H9 (cell line): ENCODE measurements at regions not wholly inside any gene's neighbourhood (a gene's known extent, or its start where the extent isn't known, plus 50 kb on each side); places are given as distances from the start of the nearest gene placed in this dataset.

Experiments used
- DNase-seq: peaks from one replicate; pipeline ENCODE4 v3.0.0-alpha.2; 2017
- H2AFZ ChIP-seq: one replicate; pipeline ENCODE4 v1.6.1; 2013; ENCODE audit warnings: mild to moderate bottlenecking, low read length, control low read depth, moderate library complexity
- H2AK5ac ChIP-seq: 2 replicates; pipeline ENCODE4 v1.6.1; 2013; ENCODE audit warnings: low read length, control low read depth, mixed read lengths; ENCODE audit not compliant: insufficient read length
- H2BK120ac ChIP-seq: one replicate; pipeline ENCODE4 v1.6.1; 2013; ENCODE audit warnings: low read depth, mild to moderate bottlenecking, low read length, control low read depth, inconsistent platforms; ENCODE audit not compliant: poor library complexity, severe bottlenecking
- H2BK12ac ChIP-seq: 2 replicates; pipeline ENCODE4 v1.6.1; 2013; ENCODE audit warnings: low read length, control low read depth, mixed read lengths, low read depth; ENCODE audit not compliant: insufficient read length
- H2BK15ac ChIP-seq: 2 replicates; pipeline ENCODE4 v1.6.1; 2013; ENCODE audit warnings: low read depth, low read length, control low read depth
- H2BK20ac ChIP-seq: one replicate; pipeline ENCODE4 v1.6.1; 2013; ENCODE audit warnings: low read depth, mild to moderate bottlenecking, low read length, control low read depth, inconsistent platforms; ENCODE audit not compliant: poor library complexity, severe bottlenecking
- H2BK5ac ChIP-seq: 2 replicates; pipeline ENCODE4 v1.6.1; 2013; ENCODE audit warnings: low read length, control low read depth, mixed read lengths; ENCODE audit not compliant: insufficient read length
- H3K14ac ChIP-seq: 2 replicates; pipeline ENCODE4 v1.6.1; 2013; ENCODE audit warnings: low read length, control low read depth; ENCODE audit not compliant: insufficient read depth
- H3K18ac ChIP-seq: 2 replicates; pipeline ENCODE4 v1.6.1; 2013; ENCODE audit warnings: low read depth, mild to moderate bottlenecking, mixed read lengths, low read length, control low read depth; ENCODE audit not compliant: insufficient read length
- H3K23ac ChIP-seq: 2 replicates; pipeline ENCODE4 v1.6.1; 2013; ENCODE audit warnings: low read length, control low read depth, mixed read lengths, low read depth; ENCODE audit not compliant: insufficient read length
- H3K23me2 ChIP-seq: 2 replicates; pipeline ENCODE4 v1.6.1; 2013; ENCODE audit warnings: low read depth, mild to moderate bottlenecking, mixed read lengths, low read length, control low read depth; ENCODE audit not compliant: insufficient read length, poor library complexity, severe bottlenecking
- H3K27ac ChIP-seq: 2 replicates; pipeline ENCODE4 v1.5.1; 2013; ENCODE audit warnings: low read length, control low read depth, mixed read lengths, low read depth; ENCODE audit not compliant: insufficient read length
- H3K27me3 ChIP-seq: 2 replicates; pipeline ENCODE4 v1.6.1; 2013; ENCODE audit warnings: low read length, control low read depth, inconsistent platforms; ENCODE audit not compliant: insufficient read depth
- H3K4ac ChIP-seq: 2 replicates; pipeline ENCODE4 v1.6.1; 2013; ENCODE audit warnings: low read depth, mild to moderate bottlenecking, control low read depth, inconsistent platforms, low read length, moderate library complexity
- H3K4me1 ChIP-seq: 2 replicates; pipeline ENCODE4 v1.6.1; 2013; ENCODE audit warnings: low read length, control low read depth, inconsistent platforms; ENCODE audit not compliant: insufficient read depth
- H3K4me2 ChIP-seq: 2 replicates; pipeline ENCODE4 v1.6.1; 2013; ENCODE audit warnings: low read length, control low read depth, mixed read lengths; ENCODE audit not compliant: insufficient read length, insufficient read depth
- H3K56ac ChIP-seq: 2 replicates; pipeline ENCODE4 v1.6.1; 2013; ENCODE audit warnings: low read depth, mild to moderate bottlenecking, mixed read lengths, low read length, control low read depth; ENCODE audit not compliant: insufficient read length
- H3K79me1 ChIP-seq: 2 replicates; pipeline ENCODE4 v1.6.1; 2013; ENCODE audit warnings: low read depth, mild to moderate bottlenecking, moderate library complexity, low read length, control low read depth, inconsistent platforms; ENCODE audit not compliant: insufficient read depth, poor library complexity, severe bottlenecking
- H3K79me2 ChIP-seq: 2 replicates; pipeline ENCODE4 v1.6.1; 2013; ENCODE audit warnings: low read length, control low read depth, inconsistent platforms; ENCODE audit not compliant: insufficient read depth
- H3K9ac ChIP-seq: 2 replicates; pipeline ENCODE4 v1.6.1; 2013; ENCODE audit warnings: low read length, control low read depth, mixed read lengths; ENCODE audit not compliant: insufficient read length; ENCODE audit errors: extremely low read depth
- H3K9me3 ChIP-seq: one replicate; pipeline ENCODE4 v1.6.1; 2013; ENCODE audit warnings: low read depth, low read length, inconsistent platforms; ENCODE audit not compliant: control insufficient read depth
- H3T11ph ChIP-seq: one replicate; pipeline ENCODE4 v1.6.1; 2013; ENCODE audit warnings: mild to moderate bottlenecking, low read length, control low read depth, inconsistent platforms
- H4K20me1 ChIP-seq: one replicate; pipeline ENCODE4 v1.6.1; 2013; ENCODE audit not compliant: control insufficient read depth, insufficient read length, insufficient read depth
- H4K5ac ChIP-seq: 2 replicates; pipeline ENCODE4 v1.6.1; 2013; ENCODE audit warnings: low read depth, mild to moderate bottlenecking, mixed read lengths, low read length, control low read depth; ENCODE audit not compliant: insufficient read length
- H4K8ac ChIP-seq: replicated peaks from 2 replicates; pipeline ENCODE4 v1.6.1; 2013; ENCODE audit warnings: low read length, control low read depth, mixed read lengths, low read depth; ENCODE audit not compliant: insufficient read length
- H4K91ac ChIP-seq: 2 replicates; pipeline ENCODE4 v1.6.1; 2013; ENCODE audit warnings: low read depth, mild to moderate bottlenecking, moderate library complexity, mixed read lengths, low read length, control low read depth; ENCODE audit not compliant: insufficient read length
- H3K27ac Mint-ChIP-seq, 3 experiments: 2 replicates in 2 of 3; 3 replicates in 1 of 3; pipeline ENCODE4 v1.8.0; 2020 to 2021; ENCODE audit warnings: mixed read lengths in 3 of 3, mild to moderate bottlenecking in 1 of 3, moderate library complexity in 1 of 3
- H3K27me3 Mint-ChIP-seq: 2 replicates; pipeline ENCODE4 v1.8.0; 2021; ENCODE audit warnings: low read depth, mild to moderate bottlenecking, moderate library complexity, mixed read lengths
- H3K36me3 Mint-ChIP-seq, 3 experiments: 2 replicates in 2 of 3; 3 replicates in 1 of 3; pipeline ENCODE4 v1.8.0; 2020 to 2021; ENCODE audit warnings: low read depth in 3 of 3, mixed read lengths in 3 of 3; ENCODE audit not compliant: insufficient read depth in 1 of 3
- H3K4me1 Mint-ChIP-seq, 2 experiments: 2 replicates each; pipeline ENCODE4 v1.8.0; 2020; ENCODE audit warnings: mixed read lengths in 2 of 2
- H3K4me3 Mint-ChIP-seq, 2 experiments: 2 replicates in 1 of 2; 3 replicates in 1 of 2; pipeline ENCODE4 v1.8.0; 2020 to 2021; ENCODE audit warnings: mild to moderate bottlenecking in 2 of 2, mixed read lengths in 2 of 2, moderate library complexity in 1 of 2
- H3K9me3 Mint-ChIP-seq, 2 experiments: 2 replicates in 1 of 2; 3 replicates in 1 of 2; pipeline ENCODE4 v1.8.0; 2020; ENCODE audit warnings: mild to moderate bottlenecking in 2 of 2, mixed read lengths in 2 of 2, moderate library complexity in 1 of 2
- CTCF ChIP-seq: fragments of 200-600 bp; sonication (generic); conservative IDR thresholded peaks from 3 replicates; pipeline ENCODE4 v1.8.0; 2021; ENCODE audit warnings: antibody characterized with exemption, mild to moderate bottlenecking
- WGBS: extraction: QIAGEN DNeasy Blood & Tissue Kit; methylation state at CpG from one replicate; pipeline ENCODE4 v1.1.7; 2013; ENCODE audit warnings: missing lambda C conversion rate, low lambda C conversion rate, mixed read lengths; ENCODE audit not compliant: insufficient read length; ENCODE audit errors: extremely low coverage; 5-methylcytosine and 5-hydroxymethylcytosine counted together

GRCh38 chr13:103876571-103876970, 810.4 kb upstream of the SLC10A2 start:
- WGBS: no CpG with 5 or more reads among the region's 6 CpGs
- Histone ChIP-seq H3K14ac (no peak overlapping the region), H4K91ac (no peak overlapping the region), H3K9ac (no peak overlapping the region), H3K4me2 (no peak overlapping the region), H3K9me3 (no peaks in the 10 kb centered on the region), H4K20me1 (no peaks in the 10 kb centered on the region), H3K79me1 (no peaks in the 10 kb centered on the region), H3K79me2 (no peaks in the 10 kb centered on the region), H2BK5ac (no peak overlapping the region), H3K27ac (no peak overlapping the region), H3K27me3 (no peaks in the 10 kb centered on the region), H4K5ac (no peak overlapping the region), H2BK20ac (no peak overlapping the region), H4K8ac (no peak overlapping the region), H2BK12ac (no peak overlapping the region), H3K23ac (no peak overlapping the region), H3T11ph (no peak overlapping the region), H2AFZ (no peak overlapping the region), H3K18ac (no peak overlapping the region), H3K4me1 (no peaks in the 10 kb centered on the region), H3K4ac (no peak overlapping the region), H3K56ac (no peak overlapping the region), H2AK5ac (no peak overlapping the region), H2BK15ac (no peak overlapping the region), H2BK120ac (no peak overlapping the region), H3K23me2 (no peaks in the 10 kb centered on the region)
- DNase-seq: no peak
- H3K4me3 Mint-ChIP-seq: no peak overlapping the region
- no peaks in the 10 kb centered on the region; a peak in 1 of 4 replicates for H3K4me1 Mint-ChIP-seq
- no peaks in the 10 kb centered on the region for H3K36me3 Mint-ChIP-seq
- no peak overlapping the region for H3K27ac Mint-ChIP-seq
- H3K9me3 Mint-ChIP-seq: no peaks in the 10 kb centered on the region; a peak in 1 of 5 replicates
- no peaks in the 10 kb centered on the region for H3K27me3 Mint-ChIP-seq
- no peak for TF ChIP-seq CTCF
